Cardiac muscle cell (in vitro differentiated cells and primary cell): ENCODE measurements at regions not wholly inside any gene's neighbourhood (a gene's known extent, or its start where the extent isn't known, plus 50 kb on each side); places are given as distances from the start of the nearest gene placed in this dataset.
A peak's percentile ranks its signal among the peaks of the same experiment; 100 is the strongest.

ENCODE experiments used
- DNase-seq, 2 donors: peaks; one replicate each; pipeline versions ENCODE4 v3.0.0 to v3.0.0-alpha.2; 2010 to 2017; ENCODE audit warnings: low read depth in 1 of 2, low spot score in 1 of 2
- H3K27ac ChIP-seq: fragments of 200-600 bp; sonication (generic); 2 replicates; pipeline ENCODE4 v1.5.1; 2016
- H3K27me3 ChIP-seq: fragments of 200-600 bp; sonication (generic); 2 replicates; pipeline ENCODE4 v1.6.0; 2016; ENCODE audit warnings: control low read depth
- H3K36me3 ChIP-seq: fragments of 200-600 bp; sonication (generic); 2 replicates; pipeline ENCODE4 v1.5.1; 2016; ENCODE audit warnings: control low read depth
- H3K4me1 ChIP-seq: fragments of 200-600 bp; sonication (generic); 2 replicates; pipeline ENCODE4 v1.8.1; 2017; ENCODE audit warnings: low read depth, mild to moderate bottlenecking, mixed run types
- H3K4me3 ChIP-seq: fragments of 200-600 bp; sonication (generic); 2 replicates; pipeline ENCODE4 v1.5.1; 2016; ENCODE audit warnings: mild to moderate bottlenecking
- H3K9me3 ChIP-seq: fragments of 200-600 bp; sonication (generic); 2 replicates; pipeline ENCODE4 v1.5.1; 2017; ENCODE audit warnings: low read depth, mild to moderate bottlenecking, control low read depth
- CTCF ChIP-seq: IDR thresholded peaks from 2 replicates; pipeline ENCODE4 v1.5.1; 2012; ENCODE audit warnings: low read depth, mild to moderate bottlenecking, low read length

- TF ChIP-seq CTCF, result no peak
- peak in 1 of 2 donors; percentile 41 for DNase-seq
- no peaks in the 10 kb centered on the region for H3K9me3 ChIP-seq
- H3K36me3 ChIP-seq, result no peaks in the 10 kb centered on the region
- no peaks in the 10 kb centered on the region for H3K27me3 ChIP-seq
- H3K4me1 ChIP-seq, result peaks cover 22% of the 10 kb centered on the region
- H3K27ac ChIP-seq, result peak overlapping the region; percentile 42
- no peak overlapping the region for H3K4me3 ChIP-seq
These were observed 1074.8 kb upstream of the ALCAM start for GRCh38 chr3:104291878-104292277.

DNA sequence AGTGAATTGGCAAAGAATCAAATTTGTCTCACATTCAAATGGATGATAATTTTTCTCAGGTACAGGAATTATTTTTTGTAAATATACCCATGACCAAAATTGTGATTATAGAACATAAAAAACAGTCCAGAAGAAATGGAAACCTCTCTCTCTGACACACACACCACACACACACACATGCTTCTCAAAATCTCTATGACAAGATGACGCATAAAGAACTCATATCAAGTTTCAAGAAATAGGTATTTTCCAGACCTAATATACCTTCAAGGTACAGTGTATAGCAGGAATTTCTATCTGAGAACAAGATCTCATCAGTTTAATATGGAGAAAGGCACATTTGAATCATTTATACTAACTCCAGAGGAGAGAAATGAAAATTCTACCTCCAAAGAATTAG, 1069.1 kb upstream of the ALCAM start:
- TF ChIP-seq CTCF, result no peak

GRCh38 chr3:104298662-104299061, 1068.0 kb upstream of the ALCAM start:
- Histone ChIP-seq H3K4me1 (peaks cover 15% of the 10 kb centered on the region), H3K27ac (no peak overlapping the region), H3K27me3 (no peaks in the 10 kb centered on the region), H3K9me3 (no peaks in the 10 kb centered on the region), H3K36me3 (no peaks in the 10 kb centered on the region), H3K4me3 (no peak overlapping the region)
- DNase-seq, result peak in 1 of 2 donors; percentile 10
- no peak for TF ChIP-seq CTCF

More for the DNA sequence above, 1069.1 kb upstream of the ALCAM start:
- DNase-seq, result no peak
- Histone ChIP-seq H3K27me3 (no peaks in the 10 kb centered on the region), H3K27ac (no peak overlapping the region), H3K4me1 (peaks cover 15% of the 10 kb centered on the region), H3K9me3 (no peaks in the 10 kb centered on the region), H3K36me3 (no peaks in the 10 kb centered on the region), H3K4me3 (no peak overlapping the region)

DNA sequence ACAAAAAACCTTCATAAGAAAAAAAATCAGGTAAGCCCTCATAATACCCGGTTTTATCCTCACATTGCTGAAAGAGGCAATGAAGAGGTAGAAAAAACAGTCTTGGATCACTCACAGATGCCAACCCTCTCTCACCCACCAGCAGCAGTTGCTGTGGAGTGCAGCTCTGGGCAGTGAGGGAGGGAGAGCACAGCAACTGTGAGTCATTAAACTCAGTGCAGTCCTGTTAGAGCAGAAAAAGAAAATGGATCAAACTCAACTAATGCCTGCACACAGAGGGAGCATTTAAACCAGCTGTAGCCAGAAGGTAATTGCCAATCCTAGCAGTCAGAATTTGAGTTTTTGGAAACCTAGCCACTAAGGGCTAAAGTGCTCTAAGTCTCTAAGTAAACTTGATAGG, 1050.6 kb upstream of the ALCAM start:
- TF ChIP-seq CTCF, result no peak
- Histone ChIP-seq H3K4me3 (no peak overlapping the region), H3K9me3 (no peaks in the 10 kb centered on the region), H3K27me3 (no peaks in the 10 kb centered on the region), H3K4me1 (no peaks in the 10 kb centered on the region), H3K27ac (no peak overlapping the region), H3K36me3 (no peaks in the 10 kb centered on the region)
- no peak for DNase-seq

DNA sequence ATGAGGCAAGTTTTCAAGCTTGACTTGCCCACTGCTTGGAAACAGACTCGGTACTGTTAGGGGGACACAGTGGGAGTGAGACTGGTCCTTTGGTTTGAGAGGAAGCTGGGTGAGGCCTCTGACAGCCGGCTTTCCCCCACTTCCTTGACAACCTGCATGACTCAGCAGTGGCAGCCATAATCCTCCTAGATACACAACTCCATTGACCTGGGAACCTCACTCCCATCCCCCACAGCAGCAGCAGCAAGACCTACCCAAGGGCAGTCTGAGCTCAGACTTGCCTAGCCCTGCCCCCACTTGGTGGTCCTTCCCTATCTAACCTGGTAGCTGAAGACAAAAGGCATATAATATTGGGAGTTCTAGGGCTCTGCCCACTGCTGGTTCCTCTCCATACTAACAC, 1043.5 kb upstream of the ALCAM start:
- no peaks in the 10 kb centered on the region for H3K27me3 ChIP-seq
- no peaks in the 10 kb centered on the region for H3K4me1 ChIP-seq
- TF ChIP-seq CTCF, result no peak
- H3K9me3 ChIP-seq, result no peaks in the 10 kb centered on the region
- no peak overlapping the region for H3K4me3 ChIP-seq
- H3K36me3 ChIP-seq, result no peaks in the 10 kb centered on the region
- H3K27ac ChIP-seq, result no peak overlapping the region
- DNase-seq, result no peak

- peak in 1 of 2 donors; percentile 6 for DNase-seq
- H3K9me3 ChIP-seq, result no peaks in the 10 kb centered on the region
- H3K27ac ChIP-seq, result no peak overlapping the region
- no peaks in the 10 kb centered on the region for H3K4me1 ChIP-seq
- H3K27me3 ChIP-seq, result no peaks in the 10 kb centered on the region
- TF ChIP-seq CTCF, result no peak
- H3K4me3 ChIP-seq, result no peak overlapping the region
- H3K36me3 ChIP-seq, result no peaks in the 10 kb centered on the region
These were observed 1019.4 kb upstream of the ALCAM start for GRCh38 chr3:104347291-104347690.
